ENCODE measurements at regions not wholly inside any gene's neighbourhood (a gene's known extent, or its start where the extent isn't known, plus 50 kb on each side); places are given as distances from the start of the nearest gene placed in this dataset.

- TF ChIP-seq CTCF (conservative IDR thresholded peaks at IDR 0.05) = no peak
- no peak for TF ChIP-seq ZFX (IDR thresholded peaks at IDR 0.05)
These were observed 175.1 kb downstream of the SNX18 start for GRCh38 chr5:54692631-54693030.
